GM11168 (cell line): ENCODE measurements at regions not wholly inside any gene's neighbourhood (a gene's known extent, or its start where the extent isn't known, plus 50 kb on each side); places are given as distances from the start of the nearest gene placed in this dataset.
"Not testable (repeated sequence)": the region's sequence is repeated elsewhere in the genome, so short reads cannot be mapped to it uniquely, and the experiment has no call there.

ENCODE experiments used
- in situ Hi-C: fragments of 300-500 bp; cut with MboI; formaldehyde crosslinking; loops from one replicate; pipeline ENCODE4 v1.12.0; 2022; ENCODE audit warnings: low sequenced_read_pairs; ENCODE audit not compliant: unreplicated experiment

GRCh38 chr2:88967844-88968243 is 276.4 kb downstream of the RPIA start:
- in situ Hi-C loops: no loop called here

- in situ Hi-C loops: not testable (repeated sequence)
These were observed 286.5 kb downstream of the RPIA start for GRCh38 chr2:88978011-88978410.

GRCh38 chr2:88978446-88978845 is 287.0 kb downstream of the RPIA start:
- in situ Hi-C loops: not testable (repeated sequence)

- in situ Hi-C loops: not testable (repeated sequence)
These were observed 292.6 kb downstream of the RPIA start for GRCh38 chr2:88984079-88984478.

- in situ Hi-C loops: not testable (repeated sequence)
These were observed 295.4 kb downstream of the RPIA start for GRCh38 chr2:88986721-88987330.

GRCh38 chr2:88988617-88989016 is 297.1 kb downstream of the RPIA start:
- in situ Hi-C loops: not testable (repeated sequence)

- in situ Hi-C loops: not testable (repeated sequence)
These were observed 301.3 kb downstream of the RPIA start for GRCh38 chr2:88992819-88993218.

GRCh38 chr2:88994856-88995255 is 303.4 kb downstream of the RPIA start:
- in situ Hi-C loops: not testable (repeated sequence)

- in situ Hi-C loops: not testable (repeated sequence)
These were observed 305.1 kb downstream of the RPIA start for GRCh38 chr2:88996588-88996987.

GRCh38 chr2:88999365-88999764 is 307.9 kb downstream of the RPIA start:
- in situ Hi-C loops: no loop called here

GRCh38 chr2:89000235-89000634 is 308.8 kb downstream of the RPIA start:
- in situ Hi-C loops: no loop called here

GRCh38 chr2:89004238-89004637 is 312.8 kb downstream of the RPIA start:
- in situ Hi-C loops: not testable (repeated sequence)

- in situ Hi-C loops: not testable (repeated sequence)
These were observed 329.1 kb downstream of the RPIA start for GRCh38 chr2:89020566-89020965.

GRCh38 chr2:89026296-89026695 is 334.8 kb downstream of the RPIA start:
- in situ Hi-C loops: not testable (repeated sequence)

- in situ Hi-C loops: not testable (repeated sequence)
These were observed 335.6 kb downstream of the RPIA start for GRCh38 chr2:89027115-89027514.

- in situ Hi-C loops: not testable (repeated sequence)
These were observed 336.1 kb downstream of the RPIA start for GRCh38 chr2:89027536-89027935.

- in situ Hi-C loops: not testable (repeated sequence)
These were observed 337.8 kb downstream of the RPIA start for GRCh38 chr2:89029257-89029656.

GRCh38 chr2:89048138-89049066 is 356.9 kb downstream of the RPIA start:
- in situ Hi-C loops: loop anchor here (10.0 kb wide), 1 partner anchor 1106 kb away; no protein-coding TSS in a partner anchor

- in situ Hi-C loops: not testable (repeated sequence)
These were observed 367.1 kb downstream of the RPIA start for GRCh38 chr2:89058616-89059015.

GRCh38 chr2:89061174-89061573 is 369.7 kb downstream of the RPIA start:
- in situ Hi-C loops: not testable (repeated sequence)

GRCh38 chr2:89076771-89077170 is 385.3 kb downstream of the RPIA start:
- in situ Hi-C loops: loop anchor here (25.0 kb wide), 1 partner anchor 339 kb away; no protein-coding TSS in a partner anchor
